CD4-positive, alpha-beta T cell treated with Interleukin-12 subunit alpha and Interleukin-12 subunit beta, for 1 hour (primary cell): ENCODE measurements at regions not wholly inside any gene's neighbourhood (a gene's known extent, or its start where the extent isn't known, plus 50 kb on each side); places are given as distances from the start of the nearest gene placed in this dataset.
"Not testable (repeated sequence)": the region's sequence is repeated elsewhere in the genome, so short reads cannot be mapped to it uniquely, and the experiment has no call there.

Experiments
- DNase-seq: peaks from one replicate; pipeline ENCODE4 v3.0.0-alpha.2; 2020

DNA sequence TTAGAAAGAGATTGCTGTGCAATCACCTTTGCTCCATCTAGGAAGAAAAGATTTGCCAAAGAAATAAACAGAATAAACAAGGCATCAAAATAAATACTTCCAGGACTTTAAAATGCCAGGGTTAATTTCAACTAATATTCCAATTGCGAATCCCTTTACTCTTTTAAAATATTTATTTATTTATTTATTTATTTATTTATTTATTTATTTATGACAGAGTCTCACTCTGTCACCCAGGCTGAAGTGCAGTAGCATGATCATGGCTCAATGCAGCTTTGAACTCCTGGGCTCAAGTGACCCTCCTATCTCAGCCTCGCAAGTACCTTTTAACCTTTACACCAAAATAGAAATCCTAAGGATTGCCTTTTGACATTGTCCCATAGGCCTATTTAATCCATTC lies 191.1 kb downstream of the EDN1 start:
- DNase-seq = no peak

DNA sequence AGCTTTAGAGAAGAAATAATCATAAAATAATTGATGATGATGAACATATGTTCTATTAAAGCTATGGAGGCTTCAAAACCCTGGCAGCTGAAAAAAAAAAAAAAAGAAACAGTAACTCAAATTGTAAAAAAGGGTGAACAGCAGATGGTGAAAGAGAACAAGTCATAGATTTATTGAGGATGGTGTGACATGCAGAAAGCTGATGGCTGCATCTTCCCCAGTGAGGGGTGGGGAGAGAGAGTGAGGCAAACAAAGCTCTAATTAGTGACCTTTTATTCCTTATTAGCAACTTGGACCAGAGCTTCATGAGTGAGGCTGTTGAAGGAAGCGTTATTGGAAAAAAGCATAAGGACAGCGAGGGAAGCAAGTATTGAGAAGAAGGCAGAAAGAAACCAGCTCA lies 191.7 kb downstream of the EDN1 start:
- DNase-seq = no peak

DNA sequence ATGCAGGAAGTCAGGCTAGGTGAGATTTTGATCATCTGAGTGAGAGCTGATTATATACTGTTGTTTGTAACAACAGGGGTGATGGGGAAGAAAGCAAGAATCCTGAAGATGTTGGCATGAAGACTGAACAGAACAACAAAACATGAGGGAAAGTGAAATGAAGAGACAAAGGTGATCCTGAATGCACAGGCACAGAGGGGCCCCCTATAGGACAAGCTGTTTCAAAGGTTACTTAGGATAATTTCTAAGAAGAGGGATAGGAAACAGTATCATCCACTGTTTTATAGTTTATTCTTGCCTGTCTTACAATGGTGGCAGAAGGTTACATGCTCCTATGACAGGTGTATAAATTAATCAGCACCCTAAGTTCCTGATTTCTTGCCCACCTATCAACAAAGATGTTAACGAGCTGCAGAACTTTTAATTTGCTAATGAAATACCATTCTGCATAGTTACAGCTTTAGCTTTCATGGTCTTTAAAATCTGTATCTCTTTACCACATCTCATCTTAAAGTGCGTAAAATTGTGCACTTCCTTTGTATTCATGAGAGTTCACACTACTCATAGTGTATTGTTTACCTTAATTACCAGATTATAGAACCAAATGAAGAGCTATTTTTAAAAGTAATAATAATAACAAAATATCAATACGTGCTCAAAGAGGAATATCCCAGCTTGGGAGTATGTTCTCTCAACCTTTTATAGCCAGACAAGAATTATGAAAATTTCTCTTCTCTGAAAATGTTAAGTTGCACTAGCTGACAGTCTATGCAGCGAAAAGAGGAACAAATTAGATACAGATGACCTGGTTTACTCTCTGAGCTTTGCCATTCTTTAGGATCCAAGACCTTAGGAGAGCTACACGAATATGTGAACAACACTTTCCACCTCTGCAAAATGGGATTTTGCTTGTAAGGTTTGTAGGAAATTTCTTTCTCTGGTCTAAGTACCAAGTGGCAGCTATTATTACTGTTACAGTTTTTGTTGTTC lies 192.5 kb downstream of the EDN1 start:
- DNase-seq = no peak

DNA sequence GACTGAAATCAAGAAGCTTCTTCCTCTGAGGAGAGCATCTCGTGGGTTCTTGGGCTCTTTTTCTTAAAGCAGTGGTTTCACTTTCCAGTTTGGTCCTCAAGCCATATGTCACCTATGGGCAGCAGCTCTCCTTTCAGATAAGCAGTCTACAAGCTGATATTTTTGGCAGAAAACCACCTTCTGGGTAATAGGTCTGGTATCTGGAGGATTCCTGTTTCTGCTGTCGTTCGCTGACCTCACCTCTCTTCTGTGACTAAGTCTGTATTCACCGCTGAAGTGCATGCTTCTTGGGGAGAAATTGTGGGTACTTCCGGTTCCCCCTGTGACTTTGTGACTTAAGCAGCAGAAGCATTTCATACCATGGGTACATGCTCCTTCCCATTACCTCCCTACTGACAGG lies 193.6 kb downstream of the EDN1 start:
- DNase-seq = no peak

DNA sequence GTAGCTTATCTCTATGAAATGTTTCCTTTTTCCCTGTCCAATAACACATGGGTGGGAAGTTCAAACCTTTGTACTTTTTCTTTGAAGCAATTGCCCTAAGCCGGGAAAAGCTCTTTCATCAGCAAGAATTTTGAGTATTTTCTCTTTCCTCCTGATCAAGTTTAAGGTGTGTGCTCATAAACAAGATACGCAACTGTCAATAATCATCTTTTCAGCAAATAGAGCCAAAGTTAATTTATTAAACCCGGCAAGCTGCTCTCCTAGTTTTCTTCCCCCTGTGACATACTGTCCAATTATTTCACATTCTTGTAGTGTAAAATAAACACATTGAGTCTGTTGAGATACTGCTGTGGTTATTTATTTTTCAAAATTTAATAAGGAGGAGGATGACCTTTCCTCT lies 194.4 kb downstream of the EDN1 start:
- DNase-seq = no peak

DNA sequence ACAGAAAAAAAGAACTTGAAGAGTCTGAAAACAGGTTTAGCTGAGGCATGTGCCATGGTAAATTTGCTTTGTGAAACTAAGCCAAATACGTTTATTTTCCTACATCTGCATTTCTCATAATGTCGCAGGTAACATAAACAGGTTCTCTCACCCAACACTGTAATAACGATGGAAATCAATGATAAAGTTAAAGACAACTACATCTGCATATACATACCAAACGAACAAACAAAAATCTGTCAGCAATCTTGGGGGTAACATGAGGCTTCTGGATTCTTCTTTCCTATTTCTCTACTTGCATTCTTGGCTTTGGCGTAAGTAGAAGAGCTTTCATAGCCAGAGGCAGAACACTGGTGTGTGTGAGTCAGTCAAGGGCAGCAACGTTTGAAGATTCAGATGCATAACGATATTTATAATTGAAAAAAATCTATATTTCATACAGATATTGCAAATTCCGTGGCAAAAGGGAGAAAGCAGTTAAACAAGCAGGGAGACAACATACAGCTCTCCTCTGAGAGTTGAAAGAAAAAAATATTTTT lies 195.1 kb downstream of the EDN1 start:
- DNase-seq = no peak

DNA sequence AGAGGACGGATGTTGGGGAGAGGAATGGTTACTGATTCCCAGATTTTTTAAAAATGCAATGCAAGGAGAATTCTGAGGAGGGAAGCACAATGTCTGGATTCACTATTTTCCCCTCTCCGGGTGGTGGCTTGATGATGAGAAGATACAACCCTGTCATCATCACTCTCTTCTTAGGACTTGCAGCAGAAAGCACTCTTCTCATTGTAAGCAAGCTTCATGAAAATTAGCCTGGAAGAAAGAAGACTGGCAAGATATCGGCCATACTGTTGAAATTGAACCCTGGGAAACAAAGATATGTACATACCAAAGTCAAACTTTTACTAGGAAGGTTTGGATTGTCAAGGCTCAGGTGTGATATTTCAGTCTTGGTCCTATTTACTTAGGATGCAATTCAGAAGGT lies 195.7 kb downstream of the EDN1 start:
- DNase-seq = no peak

DNA sequence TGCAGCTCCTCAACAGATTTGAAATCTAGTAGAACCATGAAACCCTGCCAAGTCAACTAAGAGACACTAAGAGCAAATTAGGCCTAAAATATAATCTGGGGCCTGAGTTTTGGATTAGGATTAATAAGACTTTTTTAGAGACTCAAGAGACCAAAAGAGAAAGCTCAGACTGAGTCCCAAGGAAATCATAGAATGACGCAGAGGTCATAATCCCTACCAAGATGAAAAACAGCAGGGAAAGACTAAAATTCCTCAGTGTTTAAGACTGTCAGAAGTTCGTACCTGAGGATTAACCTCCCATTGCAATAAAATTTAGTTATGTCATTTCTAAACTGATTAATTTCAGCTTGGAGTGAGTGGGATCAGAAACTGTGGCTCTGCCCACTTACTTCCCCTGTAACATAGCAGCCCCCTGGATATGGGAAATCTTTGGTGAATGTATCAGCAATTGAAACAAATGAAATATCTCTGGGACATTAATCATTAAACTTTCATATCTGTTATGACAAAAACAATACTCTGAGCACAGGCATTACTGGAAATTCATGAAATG lies 200.3 kb downstream of the EDN1 start:
- DNase-seq = no peak

DNA sequence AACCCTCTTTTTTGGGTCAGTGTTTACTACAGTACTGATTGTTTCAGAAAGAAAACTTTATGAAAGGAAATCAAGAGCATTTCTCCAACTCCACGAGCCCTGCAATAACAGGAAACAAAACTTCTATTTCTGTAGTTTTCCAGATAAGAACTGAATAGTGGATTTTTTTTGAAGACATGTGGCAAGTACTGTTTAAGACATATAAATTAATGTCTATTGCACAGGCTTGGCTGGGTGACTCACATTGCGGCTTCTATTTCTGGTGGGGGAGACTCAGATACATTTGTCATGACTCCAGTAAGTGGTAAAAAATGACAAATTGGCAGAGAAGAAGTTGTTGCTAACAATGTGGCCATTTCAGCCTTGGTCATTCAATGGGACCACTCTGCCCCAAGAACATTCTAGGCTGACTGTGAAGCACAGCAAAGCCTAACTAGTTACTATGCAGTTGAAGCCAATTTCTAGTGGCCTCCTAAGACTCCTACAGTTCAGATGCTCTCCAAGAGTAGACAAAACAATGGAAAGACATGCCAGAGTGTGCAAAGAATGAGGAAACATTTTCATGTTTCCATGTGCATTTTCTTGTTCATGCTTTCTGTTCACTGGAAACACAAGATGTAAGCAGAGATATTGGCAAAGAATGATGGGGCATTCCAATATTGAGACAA lies 200.9 kb downstream of the EDN1 start:
- no peak for DNase-seq

DNA sequence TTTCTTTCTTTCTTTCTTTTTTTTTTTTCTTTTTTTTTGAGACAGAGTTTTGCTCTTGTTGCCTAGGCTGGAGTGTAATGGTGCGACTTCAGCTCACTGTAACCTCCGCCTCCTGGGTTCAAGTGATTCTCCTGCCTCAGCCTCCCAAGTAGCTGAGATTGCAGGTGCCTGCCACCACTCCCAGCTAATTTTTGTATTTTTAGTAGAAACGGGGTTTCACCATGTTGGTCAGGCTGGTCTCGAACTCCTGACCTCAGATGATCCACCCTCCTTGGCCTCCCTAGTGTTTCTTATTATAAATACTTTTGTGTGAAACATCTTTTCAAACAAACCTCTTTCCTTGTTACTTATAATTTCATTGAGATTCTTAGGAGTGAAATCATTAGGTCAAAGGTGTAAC lies 202.8 kb downstream of the EDN1 start:
- not testable (repeated sequence) for DNase-seq

DNA sequence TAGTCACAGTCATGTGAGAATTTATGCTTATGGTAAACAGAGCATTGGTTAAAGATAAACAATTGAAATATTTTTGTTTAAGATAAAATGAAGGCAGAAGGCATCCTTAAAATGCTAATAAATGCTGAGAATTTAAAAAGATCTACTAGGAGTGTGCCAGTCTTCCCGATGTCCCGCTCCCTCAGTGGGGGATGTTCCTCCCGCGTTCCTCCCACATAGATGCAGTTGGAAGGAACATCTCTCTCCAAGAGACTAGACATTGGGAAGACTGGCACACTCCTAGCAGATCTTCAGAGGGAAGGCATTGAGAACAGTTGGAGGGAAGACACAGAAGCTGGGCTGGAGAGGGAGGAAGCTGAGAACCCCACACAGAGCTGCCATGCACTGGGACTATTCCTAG lies 203.3 kb downstream of the EDN1 start:
- DNase-seq = no peak

DNA sequence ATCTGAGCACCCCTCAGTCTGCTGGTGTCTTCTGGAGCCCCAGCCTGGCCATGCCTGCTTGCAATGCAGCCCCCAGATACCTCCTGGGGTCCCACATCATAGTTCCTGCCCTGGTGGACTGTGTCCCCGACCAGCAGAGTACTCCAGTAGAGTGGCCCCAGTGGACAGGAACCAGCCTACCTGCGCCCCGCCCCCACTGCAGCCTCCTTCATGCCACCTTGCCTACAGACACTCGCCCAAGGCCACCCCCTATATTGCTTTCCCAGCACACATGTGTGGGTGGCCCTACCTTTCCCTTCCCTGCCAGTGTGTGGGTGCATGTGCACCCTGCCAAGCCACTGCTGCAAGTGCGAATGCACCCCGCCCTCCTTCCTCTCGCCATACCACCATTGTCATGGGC lies 204.0 kb downstream of the EDN1 start:
- DNase-seq = no peak

DNA sequence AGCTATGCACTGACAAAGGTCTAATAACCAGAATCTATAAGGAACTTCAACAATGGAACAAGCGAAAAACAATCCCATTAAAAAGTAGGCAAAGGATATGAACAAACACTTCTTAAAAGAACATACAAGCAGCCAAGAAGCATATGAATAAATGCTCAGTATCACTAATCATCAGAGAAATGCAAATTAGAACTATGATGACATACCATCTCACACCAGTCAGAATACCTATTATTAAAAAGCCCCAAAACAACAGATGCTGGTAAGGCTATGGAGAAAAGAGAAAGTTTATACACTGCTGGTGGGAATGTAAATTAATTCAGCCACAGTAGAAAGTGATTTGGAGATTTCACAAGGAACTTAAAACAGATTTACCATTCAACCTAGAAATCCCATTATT lies 211.8 kb downstream of the EDN1 start:
- no peak for DNase-seq

DNA sequence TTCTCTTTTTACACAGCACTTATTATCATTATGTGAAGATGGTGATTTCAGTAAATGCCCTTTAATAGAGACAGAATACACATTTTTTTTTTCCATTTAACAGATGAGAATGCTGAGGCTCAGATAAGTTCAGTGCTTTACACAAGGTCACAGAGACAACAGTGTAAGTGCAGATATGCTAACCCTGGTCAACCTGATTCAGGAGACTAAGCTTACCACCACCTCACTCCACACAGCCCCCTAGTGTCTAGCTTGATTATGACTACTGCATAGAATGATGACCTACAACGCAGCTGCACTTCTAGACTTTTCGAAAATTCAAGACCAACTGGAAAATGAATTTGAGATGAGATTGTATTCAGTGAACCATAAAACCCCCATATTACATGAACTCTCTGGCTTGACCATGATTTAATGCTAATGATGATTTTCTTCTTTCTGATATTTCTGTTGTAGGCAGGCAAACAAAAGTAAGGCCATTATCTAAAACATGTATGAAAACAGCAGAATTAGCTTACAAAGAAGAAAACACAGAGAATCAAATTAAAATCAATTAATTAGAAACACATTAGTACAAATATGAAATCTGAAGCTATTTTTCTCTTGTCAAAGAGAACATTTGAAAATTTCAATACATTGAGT lies 212.1 kb upstream of the PHACTR1 start:
- no peak for DNase-seq

DNA sequence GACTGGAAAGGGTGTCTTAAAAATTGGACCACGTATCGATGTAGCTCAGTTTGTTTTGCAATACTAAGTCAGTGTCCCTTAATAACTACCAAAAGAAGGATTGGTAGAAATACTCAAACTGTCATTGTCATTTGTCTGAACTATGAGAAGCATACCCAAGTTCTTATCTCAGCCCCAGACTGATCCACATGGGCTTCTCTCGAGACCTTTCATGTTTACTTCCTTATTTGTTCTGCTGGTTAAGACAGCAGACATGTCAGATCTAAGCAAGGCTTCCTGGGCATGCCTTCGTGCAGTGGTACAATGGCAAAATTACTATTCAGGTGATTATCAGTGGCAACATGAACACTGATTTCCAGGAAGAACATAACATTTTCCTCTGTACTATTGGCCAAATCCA lies 211.1 kb upstream of the PHACTR1 start:
- no peak for DNase-seq

DNA sequence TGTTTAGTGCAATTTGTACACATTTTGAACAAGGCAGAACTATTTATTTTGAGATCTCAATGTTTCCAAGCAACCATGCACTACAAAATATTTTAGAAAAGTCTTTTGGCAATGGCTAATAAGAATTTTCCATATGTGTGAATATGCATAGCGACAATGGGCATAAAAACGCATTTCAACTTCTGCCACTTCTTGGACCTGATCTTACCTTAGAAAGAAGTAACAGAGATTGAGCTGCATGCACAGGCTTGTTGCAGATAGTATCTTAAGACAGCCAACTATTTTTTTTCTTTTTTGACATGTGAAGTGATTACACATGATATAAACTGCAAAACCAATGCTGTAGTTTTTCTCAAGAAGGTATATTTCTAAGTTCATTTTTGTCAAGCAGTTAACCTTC lies 210.4 kb upstream of the PHACTR1 start:
- no peak for DNase-seq

DNA sequence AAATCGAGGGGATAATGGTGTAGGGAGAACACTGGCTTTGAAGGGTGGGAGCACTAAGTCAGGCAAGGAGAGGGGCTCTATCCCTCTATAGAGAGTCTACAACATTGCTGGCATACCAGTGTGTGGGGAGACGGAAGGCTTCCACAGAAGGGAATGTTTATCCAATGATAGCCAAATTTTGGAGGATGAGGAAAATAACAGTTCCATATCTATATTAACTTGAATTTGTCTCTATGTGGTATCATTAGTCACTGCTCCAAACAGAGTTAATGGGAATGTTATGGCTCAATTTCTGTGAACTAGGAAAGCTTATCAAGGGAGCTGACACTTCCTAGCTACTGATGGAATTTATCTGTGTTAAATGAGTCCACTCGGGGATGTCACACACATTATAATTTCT lies 208.9 kb upstream of the PHACTR1 start:
- no peak for DNase-seq

DNA sequence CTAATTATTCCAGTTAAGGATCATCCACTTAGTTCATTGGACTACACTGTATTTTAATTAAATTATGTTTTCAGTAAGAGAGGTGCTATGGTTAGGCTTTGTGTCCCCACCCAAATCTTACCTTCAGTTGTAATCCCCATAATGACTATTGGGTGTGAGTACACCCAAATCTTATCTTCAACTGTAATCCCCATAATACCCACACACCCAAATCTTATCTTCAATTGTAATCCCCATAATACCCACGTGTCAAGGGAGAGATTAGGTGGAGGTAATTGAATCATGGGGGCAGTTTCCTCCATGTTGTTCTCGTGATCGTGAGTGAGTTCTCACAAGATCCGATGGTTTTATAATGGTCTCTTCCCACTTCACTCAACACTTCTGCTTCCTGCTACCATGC lies 208.0 kb upstream of the PHACTR1 start:
- no peak for DNase-seq

DNA sequence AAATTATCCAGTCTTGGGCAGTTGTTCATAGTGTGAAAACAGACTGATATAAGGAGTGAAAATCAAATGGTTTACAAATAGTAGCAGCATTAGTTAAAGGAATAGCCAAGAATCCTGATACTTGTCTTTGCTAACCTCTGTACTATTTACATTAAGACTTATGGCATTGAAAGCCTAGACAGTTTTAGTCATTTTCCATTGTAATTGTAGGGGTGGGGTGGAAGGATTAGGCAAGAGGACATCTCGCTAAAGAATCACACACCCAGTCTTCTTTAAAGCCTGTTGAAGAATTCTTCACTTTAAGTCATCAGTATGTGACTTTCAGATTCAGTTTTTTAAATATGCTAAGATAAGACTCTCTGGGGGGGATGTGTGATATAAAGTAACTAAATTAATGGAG lies 207.5 kb upstream of the PHACTR1 start:
- DNase-seq = no peak

DNA sequence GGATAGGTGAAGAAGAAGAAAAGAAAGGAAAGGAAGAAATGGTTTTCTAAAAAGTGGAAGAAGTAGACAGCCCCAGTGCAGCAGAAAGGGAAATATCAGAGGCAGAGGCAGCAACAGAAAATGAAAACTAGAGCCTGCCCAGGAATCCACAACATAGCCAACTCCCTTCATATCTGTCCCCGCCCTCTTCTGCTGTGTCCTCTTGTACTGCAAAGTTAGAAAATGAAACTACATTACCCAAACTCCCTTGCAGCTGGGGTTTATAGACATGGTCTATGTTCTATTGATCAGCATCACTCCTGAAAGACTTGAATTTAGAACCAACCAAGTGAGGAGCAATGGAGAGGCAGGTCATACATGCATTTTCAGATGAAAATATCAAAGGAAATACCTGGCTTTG lies 200.5 kb upstream of the PHACTR1 start:
- no peak for DNase-seq

DNA sequence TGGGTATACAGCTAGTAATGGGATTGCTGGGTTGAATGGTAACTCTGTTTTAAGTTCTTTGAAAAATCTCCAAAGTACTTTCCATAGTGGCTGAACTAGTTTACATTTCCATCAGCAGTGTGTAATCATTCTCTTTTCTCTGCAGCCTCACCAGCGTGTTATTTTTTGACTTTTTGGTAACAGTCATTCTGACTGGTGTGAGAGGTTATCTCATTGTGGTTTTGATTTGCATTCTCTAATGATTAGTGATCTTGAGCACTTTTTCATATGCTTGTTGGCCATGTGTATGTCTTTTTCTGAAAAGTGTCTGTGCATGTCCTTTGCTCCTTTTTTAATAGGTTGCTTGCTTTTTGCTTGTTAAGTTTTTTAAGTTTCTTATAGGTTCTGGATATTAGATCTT lies 194.2 kb upstream of the PHACTR1 start:
- DNase-seq = no peak

DNA sequence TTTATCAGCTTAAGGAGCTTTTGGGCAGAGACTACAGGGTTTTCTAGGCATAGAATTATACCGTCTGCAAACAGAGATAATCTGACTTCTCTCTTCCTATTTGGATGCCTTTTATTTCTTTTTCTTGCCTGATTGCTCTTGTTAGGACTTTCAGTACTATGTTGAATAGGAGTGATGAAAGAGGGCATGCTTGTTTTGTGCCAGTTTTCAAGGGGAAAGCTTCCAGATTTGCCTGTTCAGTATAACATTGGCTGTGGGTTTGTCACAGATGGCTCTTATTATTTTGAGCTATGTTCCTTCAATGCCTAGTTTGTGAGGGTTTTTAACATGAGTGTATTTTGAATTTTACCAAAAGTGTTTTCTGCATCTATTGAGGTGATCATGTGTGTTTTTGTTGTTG lies 192.8 kb upstream of the PHACTR1 start:
- no peak for DNase-seq

DNA sequence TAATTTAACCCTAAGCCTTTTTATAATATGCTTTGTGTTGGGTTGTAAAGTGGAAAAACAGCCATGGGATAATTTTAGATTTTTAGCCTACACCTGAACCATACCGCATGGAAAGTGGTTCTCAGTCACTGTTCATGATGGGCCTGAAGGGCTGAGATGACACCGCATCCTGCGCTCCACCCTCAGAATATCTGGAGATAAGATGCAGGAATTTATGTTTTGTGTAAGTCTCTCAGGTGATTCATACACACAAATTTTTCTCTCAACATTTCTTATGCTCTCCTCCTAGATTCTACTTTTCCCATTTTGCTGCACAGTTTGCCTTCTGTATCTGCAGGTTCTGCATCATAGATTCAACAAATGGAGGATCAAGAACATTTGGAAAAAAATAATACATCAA lies 191.3 kb upstream of the PHACTR1 start:
- no peak for DNase-seq
